GM23248 (cell line): ENCODE measurements at regions not wholly inside any gene's neighbourhood (a gene's known extent, or its start where the extent isn't known, plus 50 kb on each side); places are given as distances from the start of the nearest gene placed in this dataset.

ENCODE experiments used
- DNase-seq: peaks from one replicate; pipeline ENCODE4 v3.0.0-alpha.2; 2015
- H2AFZ ChIP-seq: fragments of 200-600 bp; sonication (generic); 2 replicates; pipeline ENCODE4 v1.6.1; 2016; ENCODE audit warnings: antibody characterized with exemption
- H3F3A ChIP-seq: fragments of 200-600 bp; sonication (generic); 2 replicates; pipeline ENCODE4 v1.6.1; 2016; ENCODE audit warnings: mild to moderate bottlenecking, antibody characterized with exemption, mixed run types; ENCODE audit not compliant: insufficient read depth
- H3K27ac ChIP-seq: fragments of 200-600 bp; sonication (generic); 2 replicates; pipeline ENCODE4 v1.5.1; 2016; ENCODE audit warnings: mild to moderate bottlenecking
- H3K27me3 ChIP-seq: fragments of 200-600 bp; sonication (generic); replicated peaks from 2 replicates; pipeline ENCODE4 v1.6.1; 2016; ENCODE audit warnings: mild to moderate bottlenecking; ENCODE audit not compliant: insufficient read depth
- H3K36me3 ChIP-seq: fragments of 200-600 bp; sonication (generic); 2 replicates; pipeline ENCODE4 v1.6.1; 2016; ENCODE audit warnings: low read depth, mild to moderate bottlenecking
- H3K4me1 ChIP-seq: fragments of 200-600 bp; sonication (generic); 2 replicates; pipeline ENCODE4 v1.6.1; 2016; ENCODE audit warnings: mild to moderate bottlenecking; ENCODE audit not compliant: insufficient read depth
- H3K4me2 ChIP-seq: fragments of 200-600 bp; sonication (generic); one replicate; pipeline ENCODE4 v1.6.1; 2016; ENCODE audit warnings: mild to moderate bottlenecking; ENCODE audit not compliant: unreplicated experiment
- H3K4me3 ChIP-seq: fragments of 200-600 bp; sonication (generic); 2 replicates; pipeline ENCODE4 v1.5.1; 2016; ENCODE audit warnings: mild to moderate bottlenecking
- H3K79me2 ChIP-seq: fragments of 200-600 bp; sonication (generic); 2 replicates; pipeline ENCODE4 v1.6.1; 2016; ENCODE audit warnings: mild to moderate bottlenecking; ENCODE audit not compliant: insufficient read depth
- H3K9ac ChIP-seq: fragments of 200-600 bp; sonication (generic); 2 replicates; pipeline ENCODE4 v1.6.1; 2016; ENCODE audit warnings: mild to moderate bottlenecking
- H3K9me2 ChIP-seq: fragments of 200-600 bp; sonication (generic); 2 replicates; pipeline ENCODE4 v1.6.1; 2016; ENCODE audit warnings: mixed run types, mild to moderate bottlenecking, moderate library complexity; ENCODE audit not compliant: insufficient read depth
- H3K9me3 ChIP-seq: fragments of 200-600 bp; sonication (generic); one replicate; pipeline ENCODE4 v1.6.1; 2017; ENCODE audit warnings: low read depth
- H4K20me1 ChIP-seq: fragments of 200-600 bp; sonication (generic); 2 replicates; pipeline ENCODE4 v1.6.0; 2016; ENCODE audit not compliant: insufficient read depth
- EZH2 ChIP-seq: fragments of 200-600 bp; sonication (generic); IDR thresholded peaks from 2 replicates; pipeline ENCODE4 v1.6.1; 2018; ENCODE audit warnings: antibody characterized with exemption, mild to moderate bottlenecking; ENCODE audit not compliant: insufficient read depth, poor library complexity, severe bottlenecking
- EZH2phosphoT487 ChIP-seq: fragments of 200-600 bp; sonication (generic); IDR thresholded peaks from 2 replicates; pipeline ENCODE4 v1.6.1; 2018; ENCODE audit warnings: antibody characterized with exemption, moderate library complexity, mild to moderate bottlenecking, low read depth; ENCODE audit not compliant: insufficient read depth
- WGBS, 2 experiments: methylation state at CpG; one replicate each; pipeline ENCODE4 v1.1.6; 2015 to 2017; ENCODE audit warnings: low lambda C conversion rate in 2 of 2, low coverage in 1 of 2; ENCODE audit errors: missing lambda C conversion rate in 2 of 2; 5-methylcytosine and 5-hydroxymethylcytosine counted together
- in situ Hi-C: fragments of 300-500 bp; cut with MboI; formaldehyde crosslinking; loops from 2 replicates; pipeline ENCODE4 v1.15.0; 2020

DNA sequence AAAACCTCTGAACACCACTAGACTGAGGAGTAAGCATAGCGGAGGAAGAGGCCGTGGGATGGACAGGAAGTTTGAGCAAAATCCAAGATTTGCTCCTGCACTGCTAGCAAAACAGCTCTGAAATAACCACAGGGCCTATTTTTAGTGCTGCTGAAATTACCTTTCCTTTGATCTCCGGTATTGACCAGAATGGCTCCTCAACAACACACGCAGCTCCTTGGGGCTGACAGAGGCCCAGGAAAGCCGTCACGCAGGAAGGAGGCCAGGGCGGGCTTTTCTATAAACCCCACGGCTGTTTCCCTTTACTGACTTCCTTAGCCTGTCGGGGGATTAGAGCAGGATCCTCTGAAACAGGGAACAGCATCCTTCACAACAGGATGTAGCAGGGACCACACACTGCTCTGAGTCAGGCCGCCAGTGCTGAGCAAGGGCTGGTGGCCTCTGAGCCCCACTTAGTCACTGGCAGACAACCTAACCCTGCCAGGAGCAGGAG lies 80.8 kb upstream of the LCLAT1 start:
- H3K79me2 ChIP-seq: no peaks in the 10 kb centered on the region
- H3K4me2 ChIP-seq: no peak overlapping the region
- H2AFZ ChIP-seq: peak overlapping the region; percentile 25; the same call in 1 of the 2 replicates
- no peaks in the 10 kb centered on the region for H3K9me2 ChIP-seq
- peaks cover 48% of the 10 kb centered on the region for H3F3A ChIP-seq
- no peaks in the 10 kb centered on the region for H3K9me3 ChIP-seq
- in situ Hi-C loops: no loop called here
- H3K36me3 ChIP-seq: no peaks in the 10 kb centered on the region
- peak; percentile 70 for DNase-seq
- no peak overlapping the region for H3K9ac ChIP-seq
- peak overlapping the region; percentile 92 for H3K27ac ChIP-seq
- H3K4me3 ChIP-seq: no peak overlapping the region
- TF ChIP-seq EZH2: no peak
- TF ChIP-seq EZH2phosphoT487: no peak
- no peaks in the 10 kb centered on the region for H3K27me3 ChIP-seq
- 67 to 73% methylated on average over 10 of the region's 10 CpGs for WGBS, 2 experiments
- H3K4me1 ChIP-seq: peaks cover 59% of the 10 kb centered on the region
- no peaks in the 10 kb centered on the region for H4K20me1 ChIP-seq

DNA sequence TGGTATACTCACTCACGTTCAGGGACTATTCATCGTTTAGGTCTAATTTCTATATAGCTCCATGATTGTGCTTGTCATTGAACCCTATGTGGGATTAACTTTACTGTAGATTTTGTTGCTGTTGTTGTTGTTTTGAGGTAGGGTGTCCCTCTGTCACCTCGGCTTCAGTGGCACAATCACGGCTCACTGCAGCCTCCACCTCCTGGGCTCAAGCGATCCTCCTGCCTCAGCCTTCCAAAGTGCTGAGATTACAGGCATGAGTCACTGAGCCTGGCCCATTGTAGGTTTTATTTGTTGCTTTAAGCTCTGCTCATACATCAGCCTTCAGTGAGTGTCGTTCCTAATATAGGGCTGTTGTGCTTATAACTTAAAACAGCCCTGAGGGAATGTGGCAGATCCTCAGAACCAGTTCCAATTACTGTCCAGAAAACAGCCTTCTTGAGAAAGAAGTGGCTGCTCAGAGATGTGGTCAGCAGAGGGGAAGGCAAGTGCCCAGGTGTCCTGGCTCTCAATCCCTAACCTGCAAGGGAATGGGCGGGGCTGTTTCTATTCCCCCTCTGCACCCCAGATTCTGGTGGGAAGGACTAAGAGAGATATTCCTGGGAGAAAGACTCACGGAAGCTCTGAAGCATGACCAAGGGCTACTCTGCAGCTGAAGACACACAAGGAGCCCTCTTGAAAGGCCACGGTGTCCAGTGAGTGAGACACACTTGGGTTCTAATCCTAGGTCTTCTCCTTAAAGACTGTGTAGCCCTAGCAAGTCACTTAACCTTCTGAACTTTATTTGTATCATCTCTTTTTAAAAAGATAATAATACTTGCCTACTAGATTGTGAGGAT lies 79.6 kb upstream of the LCLAT1 start:
- Histone ChIP-seq H3K9me2 (no peaks in the 10 kb centered on the region), H3K9ac (peak overlapping the region; percentile 61), H3K9me3 (no peaks in the 10 kb centered on the region), H3K79me2 (no peaks in the 10 kb centered on the region), H3K36me3 (no peaks in the 10 kb centered on the region), H3K27me3 (no peaks in the 10 kb centered on the region), H3K27ac (peak overlapping the region; percentile 92), H3K4me3 (no peak overlapping the region), H3K4me1 (peaks cover 59% of the 10 kb centered on the region), H2AFZ (no peak overlapping the region), H3K4me2 (peak overlapping the region; percentile 28), H4K20me1 (no peaks in the 10 kb centered on the region), H3F3A (peaks cover 49% of the 10 kb centered on the region)
- DNase-seq: peak; percentile 62
- in situ Hi-C loops: no loop called here
- TF ChIP-seq EZH2phosphoT487 (no peak), EZH2 (no peak)
- 78 to 81% methylated on average over 9 of the region's 9 CpGs for WGBS, 2 experiments

DNA sequence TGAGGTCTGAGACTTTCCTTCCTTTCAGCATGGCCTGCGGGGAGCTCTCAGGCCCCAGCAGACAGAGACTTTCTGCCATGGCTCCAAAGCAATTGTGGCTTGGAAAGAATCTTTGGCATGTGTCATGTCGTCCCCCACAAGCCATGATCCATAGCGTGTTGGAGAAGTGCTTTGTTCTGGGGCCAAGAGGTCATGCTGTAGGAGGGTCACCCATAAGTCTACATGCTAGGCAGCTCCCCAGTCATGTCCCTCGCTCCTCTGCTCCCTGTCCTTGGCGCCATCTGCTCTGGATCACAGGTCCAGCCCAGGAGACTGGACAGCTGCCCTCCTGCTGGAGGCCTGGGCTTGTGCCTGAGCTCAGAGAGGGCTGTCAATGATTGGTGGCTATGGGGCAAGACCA lies 78.8 kb upstream of the LCLAT1 start:
- no peaks in the 10 kb centered on the region for H3K36me3 ChIP-seq
- WGBS, 2 experiments: 14 to 19% methylated on average over 5 of the region's 5 CpGs

DNA sequence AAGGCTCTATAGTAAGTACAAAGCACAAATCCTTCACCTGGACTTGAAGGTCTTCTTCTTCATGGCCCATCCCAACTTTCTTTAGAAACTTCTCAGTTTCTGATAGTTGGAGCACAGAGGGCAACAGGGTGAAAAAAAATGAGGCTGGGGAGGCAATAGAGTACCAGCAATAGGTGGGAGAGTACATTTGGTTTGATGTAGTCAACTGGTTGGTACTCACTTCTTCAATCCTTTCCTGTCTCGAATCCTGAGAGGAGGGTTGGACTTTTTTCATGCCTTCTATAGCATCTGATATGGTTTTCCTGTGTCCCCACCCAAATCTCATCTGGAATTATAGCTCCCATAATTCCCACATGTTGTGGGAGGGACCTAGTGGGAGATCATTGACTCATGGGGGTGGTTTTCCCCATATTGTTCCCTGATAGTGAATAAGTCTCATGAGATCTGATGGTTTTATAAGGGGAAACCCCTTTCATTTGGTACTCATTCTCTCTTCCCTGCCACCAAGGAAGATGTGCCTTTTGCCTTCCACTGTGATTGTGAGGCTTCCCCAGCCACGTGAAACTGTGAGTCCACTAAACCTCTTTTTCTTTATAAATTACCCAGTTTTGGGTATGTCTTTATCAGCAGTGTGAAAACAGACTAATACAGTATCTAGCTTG lies 75.9 kb upstream of the LCLAT1 start:
- peak overlapping the region; percentile 39 for H3K9ac ChIP-seq
- H3K4me2 ChIP-seq: no peak overlapping the region
- H3K36me3 ChIP-seq: no peaks in the 10 kb centered on the region
- H3K9me2 ChIP-seq: no peaks in the 10 kb centered on the region
- H3K27ac ChIP-seq: peak overlapping the region; percentile 92
- no peak overlapping the region for H2AFZ ChIP-seq
- H3K9me3 ChIP-seq: no peaks in the 10 kb centered on the region
- no peaks in the 10 kb centered on the region for H4K20me1 ChIP-seq
- no peak for DNase-seq
- WGBS, 2 experiments: 61 to 71% methylated on average over 2 of the region's 2 CpGs
- no peaks in the 10 kb centered on the region for H3K79me2 ChIP-seq
- H3F3A ChIP-seq: peaks cover 44% of the 10 kb centered on the region
- TF ChIP-seq EZH2 (no peak), EZH2phosphoT487 (no peak)
- H3K27me3 ChIP-seq: no peaks in the 10 kb centered on the region
- in situ Hi-C loops: no loop called here
- H3K4me1 ChIP-seq: peaks cover 66% of the 10 kb centered on the region
- no peak overlapping the region for H3K4me3 ChIP-seq

More for the DNA sequence above, 78.8 kb upstream of the LCLAT1 start:
- Histone ChIP-seq H3K9ac (peak overlapping the region; percentile 61), H4K20me1 (no peaks in the 10 kb centered on the region), H3K79me2 (no peaks in the 10 kb centered on the region), H2AFZ (no peak overlapping the region), H3K9me3 (no peaks in the 10 kb centered on the region), H3K4me1 (peaks cover 59% of the 10 kb centered on the region), H3K27ac (peak overlapping the region; percentile 92), H3K27me3 (no peaks in the 10 kb centered on the region), H3K4me2 (peak overlapping the region; percentile 28), H3F3A (peaks cover 49% of the 10 kb centered on the region), H3K9me2 (no peaks in the 10 kb centered on the region), H3K4me3 (no peak overlapping the region)
- in situ Hi-C loops: no loop called here
- DNase-seq: peak; percentile 85
- TF ChIP-seq EZH2: no peak
- TF ChIP-seq EZH2phosphoT487: no peak
